HFFc6 (cell line): ENCODE measurements at regions not wholly inside any gene's neighbourhood (a gene's known extent, or its start where the extent isn't known, plus 50 kb on each side); places are given as distances from the start of the nearest gene placed in this dataset.

ENCODE experiments used
- DNase-seq: peaks from one replicate; pipeline ENCODE4 v3.0.0-alpha.2; 2018
- H3K27ac Mint-ChIP-seq: 2 replicates; pipeline ENCODE4 v1.8.0; 2020; ENCODE audit warnings: mild to moderate bottlenecking, mixed read lengths
- H3K27me3 Mint-ChIP-seq: 2 replicates; pipeline ENCODE4 v1.8.0; 2021; ENCODE audit warnings: mild to moderate bottlenecking, moderate library complexity, mixed read lengths; ENCODE audit not compliant: insufficient read depth
- H3K36me3 Mint-ChIP-seq: 2 replicates; pipeline ENCODE4 v1.8.0; 2021; ENCODE audit warnings: low read depth, mixed read lengths
- H3K4me1 Mint-ChIP-seq: 2 replicates; pipeline ENCODE4 v1.8.0; 2020; ENCODE audit warnings: low read depth, mixed read lengths
- H3K4me3 Mint-ChIP-seq: 2 replicates; pipeline ENCODE4 v1.8.0; 2020; ENCODE audit warnings: mild to moderate bottlenecking, moderate library complexity, mixed read lengths
- H3K9me3 Mint-ChIP-seq: 2 replicates; pipeline ENCODE4 v1.8.0; 2020; ENCODE audit warnings: mild to moderate bottlenecking, mixed read lengths
- CTCF ChIP-seq: fragments of 200-600 bp; sonication (generic); IDR thresholded peaks from 2 replicates; pipeline ENCODE4 v1.5.0; 2021; ENCODE audit warnings: antibody characterized with exemption, mild to moderate bottlenecking

GRCh38 chr6:14974372-14974771 lies 271.5 kb upstream of the JARID2 start:
- DNase-seq: no peak
- no peaks in the 10 kb centered on the region for H3K36me3 Mint-ChIP-seq
- H3K27me3 Mint-ChIP-seq: no peaks in the 10 kb centered on the region; the same call in 1 of the 2 replicates
- H3K4me1 Mint-ChIP-seq: peaks cover 7% of the 10 kb centered on the region
- H3K4me3 Mint-ChIP-seq: no peak overlapping the region
- no peaks in the 10 kb centered on the region for H3K9me3 Mint-ChIP-seq
- H3K27ac Mint-ChIP-seq: no peak overlapping the region
- no peak for TF ChIP-seq CTCF

GRCh38 chr6:14974792-14975470 lies 270.9 kb upstream of the JARID2 start:
- Mint-ChIP-seq H3K9me3 (no peaks in the 10 kb centered on the region), H3K4me3 (no peak overlapping the region), H3K27ac (no peak overlapping the region), H3K36me3 (no peaks in the 10 kb centered on the region), H3K27me3 (no peaks in the 10 kb centered on the region; the same call in none of the 2 replicates), H3K4me1 (peaks cover 7% of the 10 kb centered on the region)
- no peak for DNase-seq
- no peak for TF ChIP-seq CTCF

GRCh38 chr6:14975471-14975817 lies 270.4 kb upstream of the JARID2 start:
- H3K4me1 Mint-ChIP-seq: peaks cover 7% of the 10 kb centered on the region
- no peaks in the 10 kb centered on the region for H3K36me3 Mint-ChIP-seq
- no peak for TF ChIP-seq CTCF
- no peak overlapping the region for H3K27ac Mint-ChIP-seq
- DNase-seq: no peak
- H3K9me3 Mint-ChIP-seq: no peaks in the 10 kb centered on the region
- no peak overlapping the region for H3K4me3 Mint-ChIP-seq
- no peaks in the 10 kb centered on the region; the same call in none of the 2 replicates for H3K27me3 Mint-ChIP-seq

GRCh38 chr6:14977747-14978382 lies 268.0 kb upstream of the JARID2 start:
- no peak for DNase-seq
- no peaks in the 10 kb centered on the region for H3K9me3 Mint-ChIP-seq
- H3K36me3 Mint-ChIP-seq: no peaks in the 10 kb centered on the region
- no peaks in the 10 kb centered on the region; the same call in none of the 2 replicates for H3K27me3 Mint-ChIP-seq
- H3K4me3 Mint-ChIP-seq: no peak overlapping the region
- TF ChIP-seq CTCF: no peak
- H3K4me1 Mint-ChIP-seq: peaks cover 7% of the 10 kb centered on the region
- no peak overlapping the region for H3K27ac Mint-ChIP-seq

GRCh38 chr6:14981960-14982359 lies 263.9 kb upstream of the JARID2 start:
- H3K4me3 Mint-ChIP-seq: no peak overlapping the region
- no peak for TF ChIP-seq CTCF
- H3K4me1 Mint-ChIP-seq: peaks cover 14% of the 10 kb centered on the region
- no peaks in the 10 kb centered on the region for H3K36me3 Mint-ChIP-seq
- no peak for DNase-seq
- H3K27me3 Mint-ChIP-seq: peaks cover 10% of the 10 kb centered on the region
- no peaks in the 10 kb centered on the region for H3K9me3 Mint-ChIP-seq
- no peak overlapping the region for H3K27ac Mint-ChIP-seq
